ENCODE measurements at regions not wholly inside any gene's neighbourhood (a gene's known extent, or its start where the extent isn't known, plus 50 kb on each side); places are given as distances from the start of the nearest gene placed in this dataset.

GRCh38 chr5:54772231-54772630, 213.2 kb downstream of the ESM1 start:
- no peak for TF ChIP-seq REST (IDR thresholded peaks at IDR 0.05; ENCODE audit: low read depth)
- no peak for TF ChIP-seq TEAD4 (IDR thresholded peaks at IDR 0.05)
- no peak for TF ChIP-seq USF1 (IDR thresholded peaks at IDR 0.05)
- TF ChIP-seq CREB1 (IDR thresholded peaks at IDR 0.05; ENCODE audit: low read depth): no peak
- TF ChIP-seq TCF12 (IDR thresholded peaks at IDR 0.05; ENCODE audit: low read depth): no peak
- no peak for TF ChIP-seq EGR1 (IDR thresholded peaks at IDR 0.05)
- no peak for TF ChIP-seq RAD21 (IDR thresholded peaks at IDR 0.05; ENCODE audit: low read depth)
- TF ChIP-seq ZBTB7A (IDR thresholded peaks at IDR 0.05; ENCODE audit: low read depth): no peak
- TF ChIP-seq CEBPB (IDR thresholded peaks at IDR 0.05): no peak
- no peak for TF ChIP-seq TAF1 (IDR thresholded peaks at IDR 0.05; ENCODE audit: low read depth)
- TF ChIP-seq YY1 (IDR thresholded peaks at IDR 0.05; ENCODE audit: low read depth): no peak
- no peak for TF ChIP-seq NFIC (IDR thresholded peaks at IDR 0.05)
- TF ChIP-seq MAX (IDR thresholded peaks at IDR 0.05): no peak
- no peak for TF ChIP-seq EP300 (IDR thresholded peaks at IDR 0.05; ENCODE audit: borderline replicate concordance)
- TF ChIP-seq FOXM1 (IDR thresholded peaks at IDR 0.05; ENCODE audit: borderline replicate concordance, low read depth): no peak

GRCh38 chr5:54769746-54770145, 215.6 kb downstream of the ESM1 start:
- TF ChIP-seq RAD21 (IDR thresholded peaks at IDR 0.05; ENCODE audit: low read depth): no peak
- TF ChIP-seq CEBPB (IDR thresholded peaks at IDR 0.05): no peak
- no peak for TF ChIP-seq YY1 (IDR thresholded peaks at IDR 0.05; ENCODE audit: low read depth)
- TF ChIP-seq MAX (IDR thresholded peaks at IDR 0.05): no peak
- TF ChIP-seq EP300 (IDR thresholded peaks at IDR 0.05; ENCODE audit: borderline replicate concordance): no peak
- TF ChIP-seq FOXM1 (IDR thresholded peaks at IDR 0.05; ENCODE audit: borderline replicate concordance, low read depth): no peak

- TF ChIP-seq MAX (IDR thresholded peaks at IDR 0.05) (no peak), TEAD4 (IDR thresholded peaks at IDR 0.05) (no peak), FOXM1 (IDR thresholded peaks at IDR 0.05; ENCODE audit: borderline replicate concordance, low read depth) (no peak), RAD21 (IDR thresholded peaks at IDR 0.05; ENCODE audit: low read depth) (peak; percentile 57)
Measured at GRCh38 chr5:54769072-54769471, 216.3 kb downstream of the ESM1 start.

- peak; percentile 25 for TF ChIP-seq RAD21 (IDR thresholded peaks at IDR 0.05; ENCODE audit: low read depth)
- TF ChIP-seq CREB1 (IDR thresholded peaks at IDR 0.05; ENCODE audit: low read depth): no peak
Measured at GRCh38 chr5:54766748-54767147, 218.6 kb downstream of the ESM1 start.

GRCh38 chr5:54765165-54766028, 220.0 kb downstream of the ESM1 start:
- TF ChIP-seq CREB1 (IDR thresholded peaks at IDR 0.05; ENCODE audit: low read depth) (no peak), YY1 (IDR thresholded peaks at IDR 0.05; ENCODE audit: low read depth) (no peak), NFIC (IDR thresholded peaks at IDR 0.05) (no peak)

GRCh38 chr5:54764102-54765090, 221.0 kb downstream of the ESM1 start:
- TF ChIP-seq USF1 (IDR thresholded peaks at IDR 0.05) (no peak), TAF1 (IDR thresholded peaks at IDR 0.05; ENCODE audit: low read depth) (no peak), EP300 (IDR thresholded peaks at IDR 0.05; ENCODE audit: borderline replicate concordance) (no peak), FOXM1 (IDR thresholded peaks at IDR 0.05; ENCODE audit: borderline replicate concordance, low read depth) (no peak), CREB1 (IDR thresholded peaks at IDR 0.05; ENCODE audit: low read depth) (no peak), TEAD4 (IDR thresholded peaks at IDR 0.05) (no peak), TCF12 (IDR thresholded peaks at IDR 0.05; ENCODE audit: low read depth) (no peak), YY1 (IDR thresholded peaks at IDR 0.05; ENCODE audit: low read depth) (no peak), ZBTB7A (IDR thresholded peaks at IDR 0.05; ENCODE audit: low read depth) (no peak), NFIC (IDR thresholded peaks at IDR 0.05) (no peak), CEBPB (IDR thresholded peaks at IDR 0.05) (no peak), MAX (IDR thresholded peaks at IDR 0.05) (no peak), EGR1 (IDR thresholded peaks at IDR 0.05) (no peak), REST (IDR thresholded peaks at IDR 0.05; ENCODE audit: low read depth) (no peak), RAD21 (IDR thresholded peaks at IDR 0.05; ENCODE audit: low read depth) (no peak)
